SHP77 (cell line): ENCODE measurements at regions not wholly inside any gene's neighbourhood (a gene's known extent, or its start where the extent isn't known, plus 50 kb on each side); places are given as distances from the start of the nearest gene placed in this dataset.
"Not testable (repeated sequence)": the region's sequence is repeated elsewhere in the genome, so short reads cannot be mapped to it uniquely, and the experiment has no call there.

Experiments
- DNase-seq, 2 experiments: peaks; one replicate each; lab custom pipeline; 2025; lab: John Stamatoyannopoulos, UW

GRCh38 chr5:155116456-155117251 is 103.1 kb downstream of the KIF4B start:
- DNase-seq, result no peak

- DNase-seq, result no peak
Observed at GRCh38 chr5:155125551-155126095, 112.1 kb downstream of the KIF4B start.

- no peak for DNase-seq
Observed at GRCh38 chr5:155126573-155126972, 113.0 kb downstream of the KIF4B start.

- no peak for DNase-seq
Observed at GRCh38 chr5:155127552-155127951, 114.0 kb downstream of the KIF4B start.

GRCh38 chr5:155128786-155129512 is 115.4 kb downstream of the KIF4B start:
- no peak for DNase-seq

- no peak for DNase-seq
Observed at GRCh38 chr5:155129513-155129880, 115.9 kb downstream of the KIF4B start.

- no peak for DNase-seq
Observed at GRCh38 chr5:155134130-155134529, 120.6 kb downstream of the KIF4B start.

GRCh38 chr5:155136216-155136850 is 122.8 kb downstream of the KIF4B start:
- DNase-seq, result no peak

GRCh38 chr5:155137683-155138082 is 124.1 kb downstream of the KIF4B start:
- DNase-seq, result no peak

- DNase-seq, result no peak
Observed at GRCh38 chr5:155140646-155141045, 127.1 kb downstream of the KIF4B start.

- no peak for DNase-seq
Observed at GRCh38 chr5:155144956-155145355, 131.4 kb downstream of the KIF4B start.

- DNase-seq, result no peak
Observed at GRCh38 chr5:155147222-155147621, 133.7 kb downstream of the KIF4B start.

GRCh38 chr5:155148694-155149093 is 135.1 kb downstream of the KIF4B start:
- no peak for DNase-seq

- DNase-seq, result no peak
Observed at GRCh38 chr5:155150012-155150411, 136.5 kb downstream of the KIF4B start.

- no peak for DNase-seq
Observed at GRCh38 chr5:155154973-155155372, 141.4 kb downstream of the KIF4B start.

- DNase-seq, result not testable (repeated sequence)
Observed at GRCh38 chr5:155163084-155163483, 149.5 kb downstream of the KIF4B start.

- DNase-seq, result no peak
Observed at GRCh38 chr5:155167736-155168135, 154.2 kb downstream of the KIF4B start.

GRCh38 chr5:155181542-155181941 is 168.0 kb downstream of the KIF4B start:
- no peak for DNase-seq

GRCh38 chr5:155189476-155189875 is 175.9 kb downstream of the KIF4B start:
- DNase-seq, result no peak

- DNase-seq, result no peak
Observed at GRCh38 chr5:155189981-155190380, 176.4 kb downstream of the KIF4B start.

GRCh38 chr5:155193029-155193428 is 179.5 kb downstream of the KIF4B start:
- no peak for DNase-seq

- DNase-seq, result no peak
Observed at GRCh38 chr5:155193483-155194107, 180.0 kb downstream of the KIF4B start.
